Gastroesophageal sphincter (tissue), 3 donors: ENCODE measurements at regions not wholly inside any gene's neighbourhood (a gene's known extent, or its start where the extent isn't known, plus 50 kb on each side); places are given as distances from the start of the nearest gene placed in this dataset.

ENCODE experiments used
- CTCF ChIP-seq, 4 experiments: fragments of 200-600 bp in 2 of 4; fragments of 450-650 bp in 2 of 4; sonication (generic) in 1 of 4; IDR thresholded peaks; one replicate each; pipeline ENCODE4 v1.5.1; 2017 to 2019; ENCODE audit warnings: antibody characterized with exemption in 4 of 4, mild to moderate bottlenecking in 2 of 4, moderate library complexity in 2 of 4
- EP300 ChIP-seq: sonication (generic); formaldehyde crosslinking; IDR thresholded peaks from one replicate; pipeline ENCODE4 v1.6.1; 2017; ENCODE audit warnings: antibody characterized with exemption, mild to moderate bottlenecking
- POLR2A ChIP-seq, 2 donors: fragments of 450-650 bp; IDR thresholded peaks; one replicate each; pipeline ENCODE4 v1.6.1; 2017; ENCODE audit warnings: antibody characterized with exemption in 2 of 2, mild to moderate bottlenecking in 2 of 2, moderate library complexity in 1 of 2
- POLR2AphosphoS5 ChIP-seq: sonication (generic); formaldehyde crosslinking; IDR thresholded peaks from one replicate; pipeline ENCODE4 v1.6.1; 2017; ENCODE audit warnings: antibody characterized with exemption

DNA sequence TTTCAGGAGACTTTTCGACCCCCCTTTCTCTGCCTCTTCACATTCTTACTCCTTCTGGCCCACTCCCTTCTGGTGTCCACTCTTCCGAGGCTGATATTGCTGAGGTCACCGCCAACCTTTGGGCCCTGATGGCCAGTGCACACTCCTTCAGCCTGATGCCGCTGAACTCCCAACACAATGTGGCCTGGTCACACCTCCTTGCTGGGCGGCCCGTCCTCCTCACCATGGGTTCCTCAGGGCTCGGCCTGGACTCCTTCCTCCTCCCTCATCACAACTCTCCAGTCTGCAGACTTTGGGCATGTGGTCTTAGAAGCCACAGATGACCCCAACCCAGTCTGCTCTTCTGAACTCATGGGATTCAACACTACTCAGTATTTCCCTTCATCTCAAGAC, 583.0 kb upstream of the MGMT start:
- no peak for TF ChIP-seq POLR2A (IDR thresholded peaks at IDR 0.05)
- TF ChIP-seq POLR2AphosphoS5: no peak
- TF ChIP-seq CTCF (IDR thresholded peaks at IDR 0.05): no peak
- no peak for TF ChIP-seq EP300
